Duodenal mucosa (tissue), 2 donors: ENCODE measurements at regions not wholly inside any gene's neighbourhood (a gene's known extent, or its start where the extent isn't known, plus 50 kb on each side); places are given as distances from the start of the nearest gene placed in this dataset.

Source experiments
- H3K27ac ChIP-seq: one replicate; pipeline ENCODE4 v1.7.0; 2013; ENCODE audit warnings: low read depth, low read length
- H3K27me3 ChIP-seq, 2 donors: one replicate each; pipeline ENCODE4 v1.7.0; 2013; ENCODE audit warnings: low read length in 2 of 2, control low read depth in 1 of 2; ENCODE audit not compliant: insufficient read depth in 2 of 2, control insufficient read depth in 1 of 2
- H3K36me3 ChIP-seq, 2 donors: one replicate each; pipeline ENCODE4 v1.7.0; 2013; ENCODE audit warnings: low read length in 2 of 2, control low read depth in 1 of 2; ENCODE audit not compliant: insufficient read depth in 2 of 2, control insufficient read depth in 1 of 2
- H3K4me1 ChIP-seq, 2 donors: one replicate each; pipeline ENCODE4 v1.7.0; 2013; ENCODE audit warnings: low read length in 2 of 2, control low read depth in 1 of 2; ENCODE audit not compliant: insufficient read depth in 2 of 2, control insufficient read depth in 1 of 2
- H3K4me3 ChIP-seq, 2 donors: one replicate each; pipeline ENCODE4 v1.7.0; 2013; ENCODE audit warnings: low read length in 2 of 2, low read depth in 1 of 2
- H3K9ac ChIP-seq, 2 donors: one replicate each; pipeline ENCODE4 v1.7.0; 2013; ENCODE audit warnings: low read length in 2 of 2, low read depth in 1 of 2
- H3K9me3 ChIP-seq, 2 donors: one replicate each; pipeline ENCODE4 v1.7.0; 2013; ENCODE audit warnings: low read length in 2 of 2, control low read depth in 1 of 2; ENCODE audit not compliant: control insufficient read depth in 1 of 2

DNA sequence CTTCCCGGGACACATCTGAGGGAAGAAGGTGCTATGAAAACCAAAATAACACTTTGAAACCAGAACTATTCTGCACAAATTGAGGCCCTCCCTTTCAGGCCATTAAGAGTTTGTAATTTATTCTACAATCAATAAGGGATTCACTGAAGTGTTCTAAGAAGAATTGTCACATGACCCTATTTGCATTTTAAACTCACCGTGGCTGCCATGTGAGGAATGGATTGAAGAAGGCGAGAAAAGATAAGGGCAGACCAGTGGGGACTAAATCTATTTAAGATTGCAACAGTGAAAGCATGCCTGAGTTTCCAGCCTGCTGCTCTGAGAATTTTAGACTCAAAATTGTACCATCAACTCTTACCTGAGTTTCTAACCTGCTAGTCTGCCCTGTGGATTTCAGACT is 408.8 kb upstream of the SALL1 start:
- no peaks in the 10 kb centered on the region for H3K27me3 ChIP-seq
- H3K27ac ChIP-seq = no peak overlapping the region
- no peak overlapping the region for H3K9ac ChIP-seq
- H3K9me3 ChIP-seq = no peaks in the 10 kb centered on the region
- no peaks in the 10 kb centered on the region for H3K4me1 ChIP-seq
- no peaks in the 10 kb centered on the region for H3K36me3 ChIP-seq
- no peak overlapping the region for H3K4me3 ChIP-seq

DNA sequence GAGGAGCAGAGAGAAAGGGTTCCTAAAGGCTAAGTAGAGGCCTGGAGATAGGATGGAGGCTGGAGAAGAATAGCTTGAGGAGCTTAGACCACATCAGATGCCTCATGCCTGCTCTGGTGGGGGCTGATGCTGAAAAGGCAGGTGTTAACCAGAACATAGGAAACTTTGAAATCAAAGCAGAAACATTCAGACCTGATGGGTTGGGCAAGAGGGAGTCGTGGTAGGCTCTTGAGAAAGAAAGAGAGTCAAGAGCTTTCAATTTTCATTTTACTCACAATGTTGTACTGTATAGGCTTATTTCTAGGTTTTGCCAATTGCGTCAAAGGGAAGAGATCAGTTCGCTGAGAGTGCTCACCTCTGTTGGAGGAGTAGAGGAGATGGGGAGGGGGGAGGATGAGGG is 406.6 kb upstream of the SALL1 start:
- Histone ChIP-seq H3K4me1 (no peaks in the 10 kb centered on the region), H3K36me3 (no peaks in the 10 kb centered on the region), H3K9me3 (no peaks in the 10 kb centered on the region), H3K27me3 (no peaks in the 10 kb centered on the region), H3K4me3 (no peak overlapping the region), H3K9ac (no peak overlapping the region), H3K27ac (no peak overlapping the region)

DNA sequence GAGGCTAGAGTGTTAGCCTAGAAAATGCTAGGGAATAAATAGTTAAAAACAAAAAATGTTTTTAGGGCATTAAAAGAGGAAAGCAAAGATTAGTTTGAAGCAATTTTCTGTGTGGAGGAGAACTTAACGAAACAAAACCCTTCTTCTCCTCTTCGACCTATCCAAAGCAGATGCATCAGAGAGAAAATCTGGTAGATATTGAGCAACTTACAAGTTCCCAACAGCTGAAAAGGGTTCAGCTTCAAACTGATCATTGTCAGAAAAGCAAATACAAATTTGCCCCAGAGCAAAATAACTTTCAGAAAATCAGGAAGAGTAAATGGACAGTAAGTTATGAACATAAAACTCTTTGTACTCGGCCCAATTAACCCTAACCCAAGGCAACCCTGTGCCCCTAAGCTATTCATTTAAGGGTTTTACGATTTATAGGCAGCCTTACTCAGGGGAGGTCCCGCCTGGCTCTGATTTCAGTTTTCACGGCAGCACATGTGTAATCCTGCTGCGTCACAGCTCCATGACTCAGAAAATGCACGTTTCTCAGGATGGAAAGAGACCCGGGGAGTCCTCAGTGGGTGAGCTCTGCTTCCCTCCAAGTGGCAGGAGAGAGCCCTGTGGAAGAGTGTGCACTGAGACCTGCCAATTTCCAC is 405.7 kb upstream of the SALL1 start:
- no peaks in the 10 kb centered on the region for H3K4me1 ChIP-seq
- H3K27me3 ChIP-seq = no peaks in the 10 kb centered on the region
- H3K9ac ChIP-seq = no peak overlapping the region
- H3K27ac ChIP-seq = no peak overlapping the region
- no peak overlapping the region for H3K4me3 ChIP-seq
- no peaks in the 10 kb centered on the region for H3K36me3 ChIP-seq
- no peaks in the 10 kb centered on the region for H3K9me3 ChIP-seq

- no peak overlapping the region for H3K27ac ChIP-seq
- H3K9me3 ChIP-seq = no peaks in the 10 kb centered on the region
- H3K9ac ChIP-seq = no peak overlapping the region
- H3K36me3 ChIP-seq = no peaks in the 10 kb centered on the region
- no peak overlapping the region for H3K4me3 ChIP-seq
- H3K27me3 ChIP-seq = no peaks in the 10 kb centered on the region
- no peaks in the 10 kb centered on the region for H3K4me1 ChIP-seq
Measured at GRCh38 chr16:51553910-51554309, 402.8 kb upstream of the SALL1 start.

GRCh38 chr16:51553314-51553713 is 402.2 kb upstream of the SALL1 start:
- Histone ChIP-seq H3K27ac (no peak overlapping the region), H3K27me3 (no peaks in the 10 kb centered on the region), H3K4me3 (no peak overlapping the region), H3K9ac (no peak overlapping the region), H3K36me3 (no peaks in the 10 kb centered on the region), H3K4me1 (no peaks in the 10 kb centered on the region), H3K9me3 (no peaks in the 10 kb centered on the region)

- H3K4me1 ChIP-seq = no peaks in the 10 kb centered on the region
- H3K9ac ChIP-seq = no peak overlapping the region
- no peaks in the 10 kb centered on the region for H3K9me3 ChIP-seq
- no peaks in the 10 kb centered on the region for H3K36me3 ChIP-seq
- no peaks in the 10 kb centered on the region for H3K27me3 ChIP-seq
- no peak overlapping the region for H3K27ac ChIP-seq
- no peak overlapping the region for H3K4me3 ChIP-seq
Measured at GRCh38 chr16:51550800-51551347, 399.8 kb upstream of the SALL1 start.

DNA sequence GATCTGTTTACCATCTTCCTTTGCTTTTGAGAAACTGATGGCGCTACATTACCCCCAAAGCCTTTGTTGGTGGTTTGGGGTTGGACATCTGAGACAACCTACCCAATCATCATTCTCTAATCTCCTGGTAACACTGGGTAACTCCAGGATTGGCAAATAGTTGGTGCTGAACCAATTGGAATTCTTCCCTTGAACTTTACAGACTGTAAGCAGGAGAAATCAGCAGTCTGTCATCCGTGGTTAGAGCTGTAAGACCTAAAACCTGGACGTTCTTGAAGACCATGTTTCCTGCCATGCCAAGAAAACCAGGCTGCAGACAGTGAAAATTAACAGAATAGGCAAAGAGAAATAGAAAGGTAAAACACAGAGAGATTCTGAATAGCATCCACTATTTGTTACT is 398.8 kb upstream of the SALL1 start:
- no peaks in the 10 kb centered on the region for H3K4me1 ChIP-seq
- H3K9me3 ChIP-seq = no peaks in the 10 kb centered on the region
- H3K36me3 ChIP-seq = no peaks in the 10 kb centered on the region
- no peaks in the 10 kb centered on the region for H3K27me3 ChIP-seq
- no peak overlapping the region for H3K27ac ChIP-seq
- H3K9ac ChIP-seq = no peak overlapping the region
- H3K4me3 ChIP-seq = no peak overlapping the region

DNA sequence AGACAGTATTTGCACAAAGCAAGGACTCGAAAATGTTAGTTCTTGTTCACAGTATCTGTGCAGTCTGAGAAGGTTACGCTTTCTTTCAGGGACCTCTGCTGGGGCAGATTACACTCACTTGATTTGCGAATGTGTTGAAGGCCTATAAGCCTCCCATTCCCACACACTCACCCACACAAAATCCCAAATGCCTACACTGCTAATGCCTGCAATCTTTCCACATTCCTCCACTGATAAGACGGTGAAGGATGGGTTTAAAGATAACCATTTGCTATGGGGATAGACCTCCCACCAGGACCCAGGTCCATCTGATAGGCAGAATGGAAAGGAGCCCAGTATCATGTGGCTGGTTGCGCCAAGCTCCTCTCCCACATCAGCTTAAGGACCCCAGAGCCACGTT is 394.9 kb upstream of the SALL1 start:
- no peaks in the 10 kb centered on the region for H3K36me3 ChIP-seq

GRCh38 chr16:51544851-51545467 is 393.9 kb upstream of the SALL1 start:
- Histone ChIP-seq H3K27ac (no peak overlapping the region), H3K4me3 (no peak overlapping the region), H3K9me3 (no peaks in the 10 kb centered on the region), H3K9ac (no peak overlapping the region), H3K4me1 (no peaks in the 10 kb centered on the region), H3K27me3 (no peaks in the 10 kb centered on the region), H3K36me3 (no peaks in the 10 kb centered on the region)

More for the DNA sequence above, 394.9 kb upstream of the SALL1 start:
- Histone ChIP-seq H3K27ac (no peak overlapping the region), H3K9me3 (no peaks in the 10 kb centered on the region), H3K27me3 (no peaks in the 10 kb centered on the region), H3K4me1 (no peaks in the 10 kb centered on the region), H3K9ac (no peak overlapping the region), H3K4me3 (no peak overlapping the region)

DNA sequence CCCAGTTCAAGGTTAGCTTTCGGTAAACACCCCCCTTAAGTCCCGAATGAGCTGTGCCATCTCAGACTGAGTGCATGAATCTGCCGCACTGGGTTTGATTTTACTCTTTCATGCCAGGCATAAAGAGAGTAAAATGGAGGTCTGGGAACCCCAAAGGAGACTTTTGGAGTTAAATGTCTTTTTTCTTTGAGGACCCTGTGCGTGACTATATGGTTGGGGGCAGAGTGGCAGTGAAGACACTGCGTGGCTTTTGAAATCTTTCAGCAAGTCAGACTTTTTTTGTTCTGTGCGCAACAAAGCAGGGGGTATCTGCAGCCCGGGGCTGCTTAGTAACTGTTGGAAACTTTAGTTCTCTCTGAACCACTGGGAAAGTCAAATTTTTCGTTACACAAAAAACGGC is 392.9 kb upstream of the SALL1 start:
- no peak overlapping the region for H3K4me3 ChIP-seq
- no peaks in the 10 kb centered on the region for H3K9me3 ChIP-seq
- H3K4me1 ChIP-seq = no peaks in the 10 kb centered on the region
- H3K27ac ChIP-seq = no peak overlapping the region
- no peak overlapping the region for H3K9ac ChIP-seq
- no peaks in the 10 kb centered on the region for H3K36me3 ChIP-seq
- H3K27me3 ChIP-seq = no peaks in the 10 kb centered on the region
